A673 (cell line): ENCODE measurements at regions not wholly inside any gene's neighbourhood (a gene's known extent, or its start where the extent isn't known, plus 50 kb on each side); places are given as distances from the start of the nearest gene placed in this dataset.

ENCODE experiments used
- EZH2 ChIP-seq: fragments of 200-600 bp; sonication (generic); IDR thresholded peaks from 2 replicates; pipeline ENCODE4 v1.6.1; 2017; ENCODE audit warnings: borderline replicate concordance, low read depth, mild to moderate bottlenecking, mixed read lengths, antibody characterized with exemption, low read length; ENCODE audit not compliant: poor library complexity, severe bottlenecking
- TF ChIP-seq, protein P1 (sequence below): fragments of 300-800, 200-600 bp; sonication (generic); conservative IDR thresholded peaks from 2 replicates; pipeline ENCODE4 v1.5.1; 2017; ENCODE audit warnings: low read depth, mild to moderate bottlenecking, antibody characterized with exemption, low read length, moderate library complexity, mixed read lengths

DNA sequence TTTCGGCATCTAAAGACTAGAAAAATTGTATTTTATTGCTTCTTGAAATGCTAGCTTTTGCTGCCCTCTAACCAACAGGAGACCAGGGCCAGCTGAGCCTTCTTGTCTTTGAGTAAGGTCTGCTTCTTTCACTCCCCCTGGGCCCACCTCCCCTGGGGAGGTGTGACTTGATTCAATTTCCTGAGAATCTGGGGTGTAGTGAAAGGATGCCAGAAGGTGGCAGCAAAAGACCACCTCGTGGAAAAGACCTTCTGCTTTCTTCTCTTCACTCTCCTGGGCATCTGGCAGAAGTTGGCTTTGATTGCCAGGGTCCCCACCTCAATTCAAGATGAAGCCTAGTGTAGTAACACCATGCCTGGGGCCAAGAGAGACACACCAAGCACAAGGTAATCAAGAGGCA, 96.5 kb upstream of the MAOA start:
- TF ChIP-seq, protein P1, sequence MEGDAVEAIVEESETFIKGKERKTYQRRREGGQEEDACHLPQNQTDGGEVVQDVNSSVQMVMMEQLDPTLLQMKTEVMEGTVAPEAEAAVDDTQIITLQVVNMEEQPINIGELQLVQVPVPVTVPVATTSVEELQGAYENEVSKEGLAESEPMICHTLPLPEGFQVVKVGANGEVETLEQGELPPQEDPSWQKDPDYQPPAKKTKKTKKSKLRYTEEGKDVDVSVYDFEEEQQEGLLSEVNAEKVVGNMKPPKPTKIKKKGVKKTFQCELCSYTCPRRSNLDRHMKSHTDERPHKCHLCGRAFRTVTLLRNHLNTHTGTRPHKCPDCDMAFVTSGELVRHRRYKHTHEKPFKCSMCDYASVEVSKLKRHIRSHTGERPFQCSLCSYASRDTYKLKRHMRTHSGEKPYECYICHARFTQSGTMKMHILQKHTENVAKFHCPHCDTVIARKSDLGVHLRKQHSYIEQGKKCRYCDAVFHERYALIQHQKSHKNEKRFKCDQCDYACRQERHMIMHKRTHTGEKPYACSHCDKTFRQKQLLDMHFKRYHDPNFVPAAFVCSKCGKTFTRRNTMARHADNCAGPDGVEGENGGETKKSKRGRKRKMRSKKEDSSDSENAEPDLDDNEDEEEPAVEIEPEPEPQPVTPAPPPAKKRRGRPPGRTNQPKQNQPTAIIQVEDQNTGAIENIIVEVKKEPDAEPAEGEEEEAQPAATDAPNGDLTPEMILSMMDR = peak; percentile 68
- TF ChIP-seq EZH2 = no peak
